Hepatocyte (in vitro differentiated cells): ENCODE measurements at regions not wholly inside any gene's neighbourhood (a gene's known extent, or its start where the extent isn't known, plus 50 kb on each side); places are given as distances from the start of the nearest gene placed in this dataset.

ENCODE experiments used
- CTCF ChIP-seq: fragments of 200-600 bp; sonication (generic); IDR thresholded peaks from 2 replicates; pipeline ENCODE4 v1.5.1; 2016; ENCODE audit warnings: antibody characterized with exemption, mild to moderate bottlenecking; ENCODE audit not compliant: poor library complexity
- EZH2 ChIP-seq: fragments of 200-600 bp; sonication (generic); IDR thresholded peaks from 2 replicates; pipeline ENCODE4 v1.6.1; 2016; ENCODE audit warnings: antibody characterized with exemption, mild to moderate bottlenecking, borderline replicate concordance

- TF ChIP-seq EZH2 (no peak), CTCF (no peak)
Observed at GRCh38 chr14:22429546-22430294, 159.3 kb downstream of the DAD1 start.
